HEK293 (cell line): ENCODE measurements at regions not wholly inside any gene's neighbourhood (a gene's known extent, or its start where the extent isn't known, plus 50 kb on each side); places are given as distances from the start of the nearest gene placed in this dataset.

Source experiments
- CTCF ChIA-PET: fragments of 350-600 bp; formaldehyde crosslinking; extraction: SDS; loops from one replicate; lab custom pipeline; 2021; ENCODE audit warnings: antibody characterized with exemption; lab: Yijun Ruan, JAX
- POLR2A ChIA-PET: fragments of 300-600 bp; formaldehyde crosslinking; extraction: SDS; loops from one replicate; lab custom pipeline; 2020; ENCODE audit warnings: antibody characterized with exemption, inconsistent platforms; lab: Yijun Ruan, JAX
- H3K27ac ChIP-seq: fragments of 200-500 bp; sonication (Bioruptor generic); 2 replicates; pipeline ENCODE4 v1.5.1; 2014; ENCODE audit warnings: low read depth, low read length, control low read depth, inconsistent platforms; ENCODE audit errors: extremely low read depth
- H3K36me3 ChIP-seq, 2 experiments: fragments of 200-500 bp in 1 of 2; sonication (Bioruptor generic) in 1 of 2; 1 replicate in 1 of 2; 2 replicates in 1 of 2; pipeline ENCODE4 v1.5.1; 2014 to 2017; ENCODE audit warnings: inconsistent platforms in 2 of 2, low read length in 2 of 2; ENCODE audit not compliant: control insufficient read depth in 2 of 2, insufficient read depth in 1 of 2
- H3K4me1 ChIP-seq: fragments of 200-500 bp; sonication (Bioruptor generic); 2 replicates; pipeline ENCODE4 v1.5.1; 2014; ENCODE audit warnings: mild to moderate bottlenecking, low read length, inconsistent platforms; ENCODE audit not compliant: control insufficient read depth, insufficient read depth
- H3K4me3 ChIP-seq: 2 replicates; pipeline ENCODE4 v1.5.1; 2011; ENCODE audit warnings: low read depth, mild to moderate bottlenecking, control low read depth, low read length, moderate library complexity
- H3K9me3 ChIP-seq: fragments of 200-500 bp; sonication (Bioruptor generic); 2 replicates; pipeline ENCODE4 v1.5.1; 2014; ENCODE audit warnings: low read depth, low read length, inconsistent platforms; ENCODE audit not compliant: control insufficient read depth, insufficient read depth
- EGR2 ChIP-seq: fragments of 450-650 bp; formaldehyde crosslinking; IDR thresholded peaks from 2 replicates; pipeline ENCODE4 v1.5.1; 2016; ENCODE audit warnings: low read depth, missing biosample characterization, missing genetic modification characterization
- FEZF1 ChIP-seq: fragments of 450-650 bp; formaldehyde crosslinking; IDR thresholded peaks from 2 replicates; pipeline ENCODE4 v1.5.1; 2016; ENCODE audit warnings: missing biosample characterization, missing genetic modification characterization
- YY1 ChIP-seq: fragments of 450-650 bp; formaldehyde crosslinking; IDR thresholded peaks from 2 replicates; pipeline ENCODE4 v1.5.1; 2018; ENCODE audit warnings: missing biosample characterization, missing genetic modification characterization
- ZBTB1 ChIP-seq: fragments of 450-650 bp; formaldehyde crosslinking; IDR thresholded peaks from 2 replicates; pipeline ENCODE4 v1.5.1; 2016; ENCODE audit warnings: missing biosample characterization, missing genetic modification characterization
- ZBTB17 ChIP-seq: fragments of 450-650 bp; formaldehyde crosslinking; IDR thresholded peaks from 2 replicates; pipeline ENCODE4 v1.5.1; 2016; ENCODE audit warnings: missing biosample characterization, missing genetic modification characterization
- ZBTB21 ChIP-seq: fragments of 450-650 bp; formaldehyde crosslinking; IDR thresholded peaks from 2 replicates; pipeline ENCODE4 v1.5.1; 2017; ENCODE audit warnings: missing biosample characterization, missing genetic modification characterization
- ZIC2 ChIP-seq: fragments of 450-650 bp; formaldehyde crosslinking; IDR thresholded peaks from 2 replicates; pipeline ENCODE4 v1.5.1; 2016; ENCODE audit warnings: missing biosample characterization, missing genetic modification characterization
- ZNF132 ChIP-seq: fragments of 450-650 bp; formaldehyde crosslinking; IDR thresholded peaks from 2 replicates; pipeline ENCODE4 v1.5.1; 2017; ENCODE audit warnings: missing biosample characterization, missing genetic modification characterization, borderline replicate concordance
- ZNF223 ChIP-seq: fragments of 450-650 bp; formaldehyde crosslinking; IDR thresholded peaks from 2 replicates; pipeline ENCODE4 v1.5.1; 2016; ENCODE audit warnings: missing biosample characterization, missing genetic modification characterization
- ZNF266 ChIP-seq: fragments of 450-650 bp; formaldehyde crosslinking; IDR thresholded peaks from 2 replicates; pipeline ENCODE4 v1.5.1; 2016; ENCODE audit warnings: missing biosample characterization, missing genetic modification characterization, low read depth
- ZNF324 ChIP-seq: fragments of 450-650 bp; formaldehyde crosslinking; IDR thresholded peaks from 2 replicates; pipeline ENCODE4 v1.5.1; 2016; ENCODE audit warnings: missing biosample characterization, missing genetic modification characterization
- ZNF404 ChIP-seq: fragments of 450-650 bp; formaldehyde crosslinking; IDR thresholded peaks from 2 replicates; pipeline ENCODE4 v1.5.1; 2017; ENCODE audit warnings: missing biosample characterization, missing genetic modification characterization
- ZNF433 ChIP-seq: fragments of 450-650 bp; formaldehyde crosslinking; IDR thresholded peaks from 2 replicates; pipeline ENCODE4 v1.5.1; 2016; ENCODE audit warnings: missing biosample characterization, missing genetic modification characterization, low read depth
- ZNF48 ChIP-seq: fragments of 450-650 bp; formaldehyde crosslinking; IDR thresholded peaks from 2 replicates; pipeline ENCODE4 v1.5.1; 2016; ENCODE audit warnings: missing biosample characterization, missing genetic modification characterization
- ZNF521 ChIP-seq: fragments of 450-650 bp; formaldehyde crosslinking; IDR thresholded peaks from 2 replicates; pipeline ENCODE4 v1.5.1; 2017; ENCODE audit warnings: missing biosample characterization, mild to moderate bottlenecking, missing genetic modification characterization
- ZNF544 ChIP-seq: fragments of 450-650 bp; formaldehyde crosslinking; IDR thresholded peaks from 2 replicates; pipeline ENCODE4 v1.5.0; 2017; ENCODE audit warnings: missing biosample characterization, missing genetic modification characterization
- ZNF571 ChIP-seq: fragments of 450-650 bp; formaldehyde crosslinking; IDR thresholded peaks from 2 replicates; pipeline ENCODE4 v1.5.0; 2017; ENCODE audit warnings: missing biosample characterization, missing genetic modification characterization
- ZNF623 ChIP-seq: fragments of 450-650 bp; formaldehyde crosslinking; IDR thresholded peaks from 2 replicates; pipeline ENCODE4 v1.5.1; 2016; ENCODE audit warnings: missing biosample characterization, missing genetic modification characterization
- ZNF629 ChIP-seq: fragments of 450-650 bp; formaldehyde crosslinking; IDR thresholded peaks from 2 replicates; pipeline ENCODE4 v1.5.1; 2017; ENCODE audit warnings: missing biosample characterization, missing genetic modification characterization
- ZNF654 ChIP-seq: fragments of 450-650 bp; formaldehyde crosslinking; IDR thresholded peaks from 2 replicates; pipeline ENCODE4 v1.5.1; 2016; ENCODE audit warnings: low read depth, missing biosample characterization, missing genetic modification characterization
- ZNF843 ChIP-seq: fragments of 450-650 bp; formaldehyde crosslinking; IDR thresholded peaks from 2 replicates; pipeline ENCODE4 v1.5.1; 2016; ENCODE audit warnings: missing biosample characterization, missing genetic modification characterization
- TF ChIP-seq, protein P1 (sequence below): fragments of 450-650 bp; formaldehyde crosslinking; IDR thresholded peaks from 2 replicates; pipeline ENCODE4 v1.5.1; 2016; ENCODE audit warnings: missing biosample characterization, missing genetic modification characterization, low read depth
- TF ChIP-seq, protein P2 (sequence below): fragments of 450-650 bp; formaldehyde crosslinking; IDR thresholded peaks from 2 replicates; pipeline ENCODE4 v1.5.1; 2016; ENCODE audit warnings: missing biosample characterization, missing genetic modification characterization
- TF ChIP-seq, protein P3 (sequence below): fragments of 450-650 bp; formaldehyde crosslinking; IDR thresholded peaks from 2 replicates; pipeline ENCODE4 v1.5.1; 2017; ENCODE audit warnings: missing biosample characterization, missing genetic modification characterization

DNA sequence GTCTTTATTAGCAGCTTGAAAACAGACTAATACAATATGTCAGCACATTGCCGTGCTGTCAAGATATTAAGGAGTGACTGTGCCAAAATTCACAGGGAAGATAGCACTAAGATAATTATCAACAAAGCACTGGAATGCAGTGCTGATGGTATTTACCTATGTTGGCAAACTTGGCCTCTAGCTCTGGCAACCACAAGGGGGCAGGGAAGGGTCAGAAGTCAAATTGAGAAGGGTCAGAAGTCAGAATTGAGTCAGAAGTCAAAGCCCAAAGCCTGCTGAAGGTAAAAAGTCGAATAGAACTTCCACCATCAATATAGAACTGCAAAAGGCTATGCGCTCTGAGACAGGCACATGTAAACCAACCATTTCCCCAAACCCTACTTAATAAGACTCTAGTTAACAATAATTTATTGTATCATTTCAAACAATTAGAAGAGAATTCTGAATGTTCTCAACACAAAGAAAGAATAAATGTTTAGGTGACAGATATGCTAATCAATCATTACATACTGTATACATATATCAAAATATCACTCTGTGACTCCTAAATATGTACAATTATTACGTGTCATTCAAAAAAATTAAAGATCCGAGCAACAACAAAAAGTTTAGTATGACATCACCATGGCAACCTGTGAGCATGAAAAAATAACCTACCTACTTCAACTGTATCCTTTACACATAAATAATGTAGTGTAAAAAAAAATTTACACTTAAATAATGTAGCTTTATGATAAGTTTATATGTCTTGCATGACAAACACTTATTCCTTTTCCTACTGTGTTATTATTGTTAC is 916.1 kb downstream of the KCNJ2 start:
- ChIA-PET CTCF (interaction anchor here (0.6 to 3.7 kb wide), 5 partner anchors 8 to 388 kb away, joined by 3 to 24 read pairs (median 3); no protein-coding TSS in a partner anchor), POLR2A (no interaction called here)
- Histone ChIP-seq H3K4me3 (no peak overlapping the region), H3K27ac (no peak overlapping the region), H3K9me3 (no peaks in the 10 kb centered on the region), H3K36me3 (no peaks in the 10 kb centered on the region), H3K4me1 (no peaks in the 10 kb centered on the region)
- TF ChIP-seq ZNF654 (tag by site-specific recombination): peak; percentile 38
- no peak for TF ChIP-seq ZNF324 (tag by site-specific recombination)
- TF ChIP-seq, protein P1, sequence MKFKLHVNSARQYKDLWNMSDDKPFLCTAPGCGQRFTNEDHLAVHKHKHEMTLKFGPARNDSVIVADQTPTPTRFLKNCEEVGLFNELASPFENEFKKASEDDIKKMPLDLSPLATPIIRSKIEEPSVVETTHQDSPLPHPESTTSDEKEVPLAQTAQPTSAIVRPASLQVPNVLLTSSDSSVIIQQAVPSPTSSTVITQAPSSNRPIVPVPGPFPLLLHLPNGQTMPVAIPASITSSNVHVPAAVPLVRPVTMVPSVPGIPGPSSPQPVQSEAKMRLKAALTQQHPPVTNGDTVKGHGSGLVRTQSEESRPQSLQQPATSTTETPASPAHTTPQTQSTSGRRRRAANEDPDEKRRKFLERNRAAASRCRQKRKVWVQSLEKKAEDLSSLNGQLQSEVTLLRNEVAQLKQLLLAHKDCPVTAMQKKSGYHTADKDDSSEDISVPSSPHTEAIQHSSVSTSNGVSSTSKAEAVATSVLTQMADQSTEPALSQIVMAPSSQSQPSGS (tag by site-specific recombination): peak; percentile 78

- H3K4me1 ChIP-seq: no peaks in the 10 kb centered on the region
- H3K36me3 ChIP-seq: no peaks in the 10 kb centered on the region
- no peaks in the 10 kb centered on the region for H3K9me3 ChIP-seq
- CTCF ChIA-PET: no interaction called here
- H3K27ac ChIP-seq: no peak overlapping the region
- no peak for TF ChIP-seq ZNF48 (tag by site-specific recombination)
- TF ChIP-seq ZNF223 (tag by site-specific recombination): no peak
- TF ChIP-seq, all 188 proteins: peak for 0
- POLR2A ChIA-PET: no interaction called here
- H3K4me3 ChIP-seq: no peak overlapping the region
These were observed 920.1 kb downstream of the KCNJ2 start for GRCh38 chr17:71089431-71089830.

DNA sequence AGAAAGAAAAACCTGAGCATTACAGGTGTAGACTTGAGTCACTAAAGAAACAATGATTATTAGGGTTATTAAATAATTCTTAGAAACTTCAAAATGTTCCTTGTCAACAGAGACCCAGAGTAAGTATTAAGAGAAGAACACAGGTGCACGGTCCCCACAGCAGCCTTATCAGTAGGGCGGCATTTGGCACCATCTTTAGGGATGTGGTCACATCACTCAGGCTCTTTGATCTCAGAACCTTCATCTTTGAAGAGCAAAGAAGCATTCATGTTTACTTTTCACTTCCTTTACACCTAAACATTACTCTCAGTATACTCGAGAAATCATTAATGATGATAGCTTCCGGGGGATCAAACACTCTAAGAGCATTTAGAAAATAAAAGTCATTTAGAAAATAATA is 928.7 kb downstream of the KCNJ2 start:
- TF ChIP-seq, protein P2, sequence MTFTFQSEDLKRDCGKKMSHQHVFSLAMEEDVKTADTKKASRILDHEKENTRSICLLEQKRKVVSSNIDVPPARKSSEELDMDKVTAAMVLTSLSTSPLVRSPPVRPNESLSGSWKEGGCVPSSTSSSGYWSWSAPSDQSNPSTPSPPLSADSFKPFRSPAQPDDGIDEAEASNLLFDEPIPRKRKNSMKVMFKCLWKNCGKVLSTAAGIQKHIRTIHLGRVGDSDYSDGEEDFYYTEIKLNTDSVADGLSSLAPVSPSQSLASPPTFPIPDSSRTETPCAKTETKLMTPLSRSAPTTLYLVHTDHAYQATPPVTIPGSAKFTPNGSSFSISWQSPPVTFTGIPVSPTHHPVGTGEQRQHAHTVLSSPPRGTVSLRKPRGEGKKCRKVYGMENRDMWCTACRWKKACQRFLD (tag by site-specific recombination): no peak
- TF ChIP-seq ZNF521 (no peak), FEZF1 (tag by site-specific recombination) (no peak), ZNF571 (no peak), EGR2 (tag by site-specific recombination) (no peak), ZNF629 (no peak), ZNF266 (tag by site-specific recombination) (no peak), ZNF843 (tag by site-specific recombination) (no peak), ZBTB17 (tag by site-specific recombination) (no peak), ZNF404 (tag by site-specific recombination) (no peak), ZNF623 (no peak), ZNF132 (tag by site-specific recombination) (no peak), ZIC2 (tag by site-specific recombination) (no peak), ZNF544 (tag by site-specific recombination) (no peak), ZBTB1 (no peak), ZBTB21 (no peak), ZNF433 (tag by site-specific recombination) (no peak), YY1 (no peak)
- TF ChIP-seq, protein P3, sequence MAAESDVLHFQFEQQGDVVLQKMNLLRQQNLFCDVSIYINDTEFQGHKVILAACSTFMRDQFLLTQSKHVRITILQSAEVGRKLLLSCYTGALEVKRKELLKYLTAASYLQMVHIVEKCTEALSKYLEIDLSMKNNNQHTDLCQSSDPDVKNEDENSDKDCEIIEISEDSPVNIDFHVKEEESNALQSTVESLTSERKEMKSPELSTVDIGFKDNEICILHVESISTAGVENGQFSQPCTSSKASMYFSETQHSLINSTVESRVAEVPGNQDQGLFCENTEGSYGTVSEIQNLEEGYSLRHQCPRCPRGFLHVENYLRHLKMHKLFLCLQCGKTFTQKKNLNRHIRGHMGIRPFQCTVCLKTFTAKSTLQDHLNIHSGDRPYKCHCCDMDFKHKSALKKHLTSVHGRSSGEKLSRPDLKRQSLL (tag by site-specific recombination): no peak
- POLR2A ChIA-PET: no interaction called here

More for the DNA sequence above, 928.7 kb downstream of the KCNJ2 start:
- no peak overlapping the region for H3K27ac ChIP-seq
- H3K9me3 ChIP-seq: no peaks in the 10 kb centered on the region
- H3K4me1 ChIP-seq: no peaks in the 10 kb centered on the region
- CTCF ChIA-PET: interaction anchor here (0.6 kb wide), 1 partner anchor 313 kb away, joined by 3 read pairs; no protein-coding TSS in a partner anchor
- no peaks in the 10 kb centered on the region for H3K36me3 ChIP-seq
- no peak overlapping the region for H3K4me3 ChIP-seq
